HepG2 (cell line): ENCODE measurements at regions not wholly inside any gene's neighbourhood (a gene's known extent, or its start where the extent isn't known, plus 50 kb on each side); places are given as distances from the start of the nearest gene placed in this dataset.

Source experiments
- ATAC-seq: fragments of 200-7000 bp; cut with Tn5 transposase; 3 replicates; pipeline ENCODE4 v1.9.1; 2020; ENCODE audit warnings: mild to moderate bottlenecking, moderate library complexity
- BruUV-seq: library from RNA; stranded (reverse); fragments of 400-500 nt; replicated peaks from 2 replicates; lab custom pipeline; 2021; lab: Mats Ljungman, UMichigan
- CTCF ChIA-PET: fragments of 300-600 bp; formaldehyde crosslinking; extraction: SDS; loops from one replicate; lab custom pipeline; 2021; ENCODE audit warnings: low total read pairs, inconsistent platforms, low intra/inter-chr PET ratio; lab: Yijun Ruan, JAX
- POLR2A ChIA-PET: fragments of 350-600 bp; sonication (Branson Sonifier 250); formaldehyde crosslinking; loops from one replicate; lab custom pipeline; 2020; ENCODE audit warnings: antibody characterized with exemption, inconsistent platforms; lab: Yijun Ruan, JAX
- DNase-seq: peaks from one replicate; pipeline ENCODE4 v3.0.0-alpha.2; 2015; ENCODE audit warnings: low spot score
- FAIRE-seq: peaks from 3 replicates; lab custom pipeline; 2011; peaks lifted over from hg19 to GRCh38; lab: Jason Lieb, UNC
- H2AFZ ChIP-seq: one replicate; pipeline ENCODE4 v1.6.1; 2011; ENCODE audit warnings: low read length, inconsistent platforms
- H3K27ac ChIP-seq: fragments of 300-600 bp; 3 replicates; pipeline ENCODE4 v1.8.0; 2011; ENCODE audit warnings: mixed run types, mild to moderate bottlenecking, mixed read lengths, low read length, inconsistent platforms; ENCODE audit not compliant: insufficient read depth; ENCODE audit errors: extremely low read length
- H3K27me3 ChIP-seq, 2 experiments: fragments of 200-600 bp in 1 of 2; 2 replicates in 1 of 2; 3 replicates in 1 of 2; pipeline versions ENCODE4 v1.6.0 to v1.8.0; 2011; ENCODE audit warnings: low read length in 2 of 2, mild to moderate bottlenecking in 2 of 2, moderate library complexity in 2 of 2, inconsistent platforms in 1 of 2; ENCODE audit not compliant: insufficient read depth in 2 of 2, control insufficient read depth in 1 of 2
- H3K36me3 ChIP-seq, 2 experiments: fragments of 200-600 bp in 1 of 2; replicated peaks in 1 of 2; 2 replicates in 1 of 2; 3 replicates in 1 of 2; pipeline versions ENCODE4 v1.5.1 to v1.8.0; 2011; ENCODE audit warnings: low read length in 2 of 2, inconsistent platforms in 1 of 2; ENCODE audit not compliant: insufficient read depth in 2 of 2, control insufficient read depth in 1 of 2
- H3K4me1 ChIP-seq: 2 replicates; pipeline ENCODE4 v1.5.1; 2012; ENCODE audit warnings: low read length, inconsistent platforms; ENCODE audit not compliant: insufficient read depth
- H3K4me2 ChIP-seq: 2 replicates; pipeline ENCODE4 v1.6.0; 2011; ENCODE audit warnings: low read depth, low read length, inconsistent platforms
- H3K4me3 ChIP-seq, 3 experiments: fragments of 200-600 bp in 1 of 3; sonication (generic), shearing (Covaris generic) in 1 of 3; replicated peaks in 1 of 3; 2 replicates each; pipeline ENCODE4 v1.5.1; 2011 to 2016; ENCODE audit warnings: low read length in 3 of 3, inconsistent platforms in 2 of 3, low read depth in 2 of 3, mild to moderate bottlenecking in 2 of 3, control low read depth in 1 of 3, mixed read lengths in 1 of 3; ENCODE audit not compliant: insufficient read depth in 1 of 3
- H3K79me2 ChIP-seq: one replicate; pipeline ENCODE4 v1.6.1; 2011; ENCODE audit warnings: low read length, inconsistent platforms; ENCODE audit not compliant: insufficient read depth
- H3K9ac ChIP-seq: 2 replicates; pipeline ENCODE4 v1.6.0; 2011; ENCODE audit warnings: mild to moderate bottlenecking, low read depth, low read length, inconsistent platforms; ENCODE audit not compliant: insufficient read depth
- H3K9me3 ChIP-seq: 2 replicates; pipeline ENCODE4 v1.5.1; 2012; ENCODE audit warnings: mild to moderate bottlenecking, low read length
- H4K20me1 ChIP-seq: 2 replicates; pipeline ENCODE4 v1.6.0; 2011; ENCODE audit warnings: inconsistent platforms, mild to moderate bottlenecking, low read length, moderate library complexity; ENCODE audit not compliant: insufficient read depth
- FIP1L1 ChIP-seq: fragments of 200-400 bp; formaldehyde crosslinking; IDR thresholded peaks from 2 replicates; pipeline ENCODE4 v1.6.1; 2018; ENCODE audit warnings: low read depth, mild to moderate bottlenecking, low read length, moderate library complexity, borderline replicate concordance; ENCODE audit not compliant: insufficient read depth
- GABPA ChIP-seq, 2 experiments: IDR thresholded peaks; 2 replicates each; pipeline ENCODE4 v1.6.1; 2011 to 2016; ENCODE audit warnings: low read depth in 2 of 2, low read length in 1 of 2, missing biosample characterization in 1 of 2, missing genetic modification characterization in 1 of 2
- HIC2 ChIP-seq: sonication (generic); formaldehyde crosslinking; IDR thresholded peaks from 2 replicates; pipeline ENCODE4 v1.9.0; 2022; ENCODE audit warnings: low read depth, missing genetic modification reagents
- HOXA3 ChIP-seq: sonication (generic); formaldehyde crosslinking; IDR thresholded peaks from 2 replicates; pipeline ENCODE4 v1.5.0; 2020; ENCODE audit warnings: missing genetic modification reagents
- JUND ChIP-seq: sonication (generic); formaldehyde crosslinking; IDR thresholded peaks from 2 replicates; pipeline ENCODE4 v1.8.0; 2022; ENCODE audit warnings: mild to moderate bottlenecking, missing genetic modification reagents
- PAWR ChIP-seq: sonication (generic); formaldehyde crosslinking; IDR thresholded peaks from 2 replicates; pipeline ENCODE4 v1.4.0; 2020; ENCODE audit warnings: missing genetic modification reagents, mild to moderate bottlenecking, borderline replicate concordance
- RCOR2 ChIP-seq: IDR thresholded peaks from 2 replicates; pipeline ENCODE4 v1.6.1; 2016; ENCODE audit warnings: missing biosample characterization, missing genetic modification reagents
- SATB2 ChIP-seq: sonication (generic); formaldehyde crosslinking; IDR thresholded peaks from 2 replicates; pipeline ENCODE4 v1.5.0; 2020; ENCODE audit warnings: missing genetic modification reagents
- SMAD9 ChIP-seq: sonication (generic); formaldehyde crosslinking; IDR thresholded peaks from 2 replicates; pipeline ENCODE4 v1.5.1; 2020; ENCODE audit warnings: mild to moderate bottlenecking, missing genetic modification reagents
- SMC3 ChIP-seq: IDR thresholded peaks from 2 replicates; pipeline ENCODE4 v1.6.1; 2011; ENCODE audit warnings: low read length, improper control_type of control experiment
- TGIF2 ChIP-seq: IDR thresholded peaks from 2 replicates; pipeline ENCODE4 v1.6.1; 2016; ENCODE audit warnings: control low read depth, missing compliant biosample characterization
- ZFAT ChIP-seq: sonication (generic); formaldehyde crosslinking; conservative IDR thresholded peaks from 2 replicates; pipeline ENCODE4 v1.8.1; 2023; ENCODE audit warnings: missing genetic modification reagents, inconsistent platforms
- ZNF101 ChIP-seq: sonication (generic); formaldehyde crosslinking; IDR thresholded peaks from 2 replicates; pipeline ENCODE4 v1.4.0; 2020; ENCODE audit warnings: mild to moderate bottlenecking, low read depth, missing genetic modification reagents, borderline replicate concordance
- ZNF205 ChIP-seq: IDR thresholded peaks from 2 replicates; pipeline ENCODE4 v1.6.1; 2018; ENCODE audit warnings: missing biosample characterization, missing genetic modification reagents
- ZNF224 ChIP-seq: sonication (generic); formaldehyde crosslinking; IDR thresholded peaks from 2 replicates; pipeline ENCODE4 v1.5.0; 2020; ENCODE audit warnings: mild to moderate bottlenecking, missing genetic modification reagents
- ZNF460 ChIP-seq: sonication (generic); formaldehyde crosslinking; IDR thresholded peaks from 2 replicates; pipeline ENCODE4 v1.5.1; 2020; ENCODE audit warnings: missing genetic modification reagents, mild to moderate bottlenecking, borderline replicate concordance
- ZNF770 ChIP-seq: sonication (generic); formaldehyde crosslinking; IDR thresholded peaks from 2 replicates; pipeline ENCODE4 v1.5.0; 2020; ENCODE audit warnings: mild to moderate bottlenecking, missing genetic modification reagents
- WGBS: methylation state at CpG from one replicate; pipeline ENCODE4 v1.1.6; 2017; ENCODE audit warnings: low lambda C conversion rate; 5-methylcytosine and 5-hydroxymethylcytosine counted together
- in situ Hi-C: cut with HindIII; loops from 2 replicates; pipeline ENCODE4 v1.10.0; 2017; ENCODE audit warnings: low pct_unique_long_range_greater_than_20kb; ENCODE audit not compliant: extremely low pct_ligation_motif_present
- intact Hi-C: fragments of 100-400 bp; cut with micrococcal nuclease; formaldehyde crosslinking; loops from one replicate; pipeline ENCODE4 v1.10.0; 2022; ENCODE audit not compliant: unreplicated experiment
- TF ChIP-seq, protein P1 (sequence below): IDR thresholded peaks from 2 replicates; pipeline ENCODE4 v1.6.1; 2016; ENCODE audit warnings: control low read depth

DNA sequence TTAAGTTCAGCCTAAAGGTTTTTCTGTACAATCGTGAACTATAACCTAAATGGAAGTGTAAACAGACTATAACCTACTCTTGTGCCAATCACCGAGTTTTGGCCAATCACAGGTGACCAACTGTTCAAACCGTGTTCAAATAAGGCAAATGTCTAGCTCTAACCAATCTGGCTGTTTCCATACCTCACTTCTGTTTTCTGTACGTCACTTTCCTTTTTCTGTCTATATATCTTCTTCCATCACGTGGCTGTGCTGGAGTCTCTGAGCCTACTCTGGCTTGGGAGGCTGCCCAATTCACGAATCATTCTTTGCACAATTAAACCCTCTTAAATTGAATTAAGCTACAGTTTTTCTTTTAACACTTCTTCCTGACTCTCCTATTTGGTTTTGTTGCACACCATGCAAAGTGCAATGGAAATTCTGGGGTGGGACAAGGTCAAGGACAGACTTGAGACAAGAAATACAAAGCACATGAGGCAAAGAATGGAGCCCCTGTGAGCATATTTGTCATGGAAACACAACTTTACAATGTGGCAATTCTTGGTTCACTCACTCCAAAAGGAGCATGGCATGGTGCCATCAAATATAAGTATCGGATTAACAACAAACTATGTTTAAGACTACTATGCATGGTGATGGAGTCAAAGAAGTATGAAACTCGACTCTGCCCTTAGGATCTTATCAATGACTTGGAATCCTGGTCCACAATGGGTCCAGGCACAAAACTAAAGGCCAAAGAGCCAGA is 115.7 kb upstream of the FAM9B start:
- in situ Hi-C loops = no loop called here

More for the DNA sequence above, 115.7 kb upstream of the FAM9B start:
- no peak for ATAC-seq
- Histone ChIP-seq H3K4me3 (no peak overlapping the region), H3K36me3 (no peaks in the 10 kb centered on the region), H4K20me1 (no peaks in the 10 kb centered on the region), H3K27ac (no peak overlapping the region), H2AFZ (no peak overlapping the region), H3K27me3 (no peaks in the 10 kb centered on the region)
- intact Hi-C loops = no loop called here
- FAIRE-seq = no peak
- no TSS peak for BruUV-seq
- POLR2A ChIA-PET = no interaction called here
- DNase-seq = no peak
- TF ChIP-seq SATB2 (CRISPR knock-in tag) = no peak
- no peak for TF ChIP-seq FIP1L1
- TF ChIP-seq, protein P1, sequence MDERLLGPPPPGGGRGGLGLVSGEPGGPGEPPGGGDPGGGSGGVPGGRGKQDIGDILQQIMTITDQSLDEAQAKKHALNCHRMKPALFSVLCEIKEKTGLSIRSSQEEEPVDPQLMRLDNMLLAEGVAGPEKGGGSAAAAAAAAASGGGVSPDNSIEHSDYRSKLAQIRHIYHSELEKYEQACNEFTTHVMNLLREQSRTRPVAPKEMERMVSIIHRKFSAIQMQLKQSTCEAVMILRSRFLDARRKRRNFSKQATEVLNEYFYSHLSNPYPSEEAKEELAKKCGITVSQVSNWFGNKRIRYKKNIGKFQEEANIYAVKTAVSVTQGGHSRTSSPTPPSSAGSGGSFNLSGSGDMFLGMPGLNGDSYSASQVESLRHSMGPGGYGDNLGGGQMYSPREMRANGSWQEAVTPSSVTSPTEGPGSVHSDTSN (CRISPR knock-in tag) = no peak
- no peak for TF ChIP-seq ZNF460 (CRISPR knock-in tag)
- TF ChIP-seq RCOR2 (CRISPR knock-in tag) = no peak
- TF ChIP-seq ZNF770 (CRISPR knock-in tag) = no peak
- TF ChIP-seq JUND = no peak
- no peak for TF ChIP-seq ZNF224 (CRISPR knock-in tag)
- TF ChIP-seq ZFAT = no peak
- no peak for TF ChIP-seq SMAD9 (CRISPR knock-in tag)
- TF ChIP-seq PAWR (CRISPR knock-in tag) = no peak
- TF ChIP-seq GABPA (IDR thresholded peaks at IDR 0.05; ENCODE audit: low read depth, low read length) = no peak
- TF ChIP-seq GABPA (CRISPR knock-in tag; IDR thresholded peaks at IDR 0.05; ENCODE audit: low read depth) = no peak
- no peak for TF ChIP-seq ZNF205 (CRISPR knock-in tag)
- no peak for TF ChIP-seq HOXA3 (CRISPR knock-in tag)
- no peak for TF ChIP-seq ZNF101 (CRISPR knock-in tag)
- TF ChIP-seq SMC3 = no peak
- no peak for TF ChIP-seq HIC2 (CRISPR knock-in tag)
- no peak for TF ChIP-seq TGIF2 (CRISPR knock-in tag)
- TF ChIP-seq, all 625 proteins: peak for 0
- CTCF ChIA-PET = no interaction called here
- H3K79me2 ChIP-seq = no peaks in the 10 kb centered on the region
- no peak overlapping the region for H3K4me2 ChIP-seq
- no peak overlapping the region for H3K9ac ChIP-seq
- H3K9me3 ChIP-seq = peaks cover 11% of the 10 kb centered on the region
- no peaks in the 10 kb centered on the region for H3K4me1 ChIP-seq
- 2% methylated on average over 8 of the region's 8 CpGs for WGBS
